ENCODE measurements at regions not wholly inside any gene's neighbourhood (a gene's known extent, or its start where the extent isn't known, plus 50 kb on each side); places are given as distances from the start of the nearest gene placed in this dataset.

DNA sequence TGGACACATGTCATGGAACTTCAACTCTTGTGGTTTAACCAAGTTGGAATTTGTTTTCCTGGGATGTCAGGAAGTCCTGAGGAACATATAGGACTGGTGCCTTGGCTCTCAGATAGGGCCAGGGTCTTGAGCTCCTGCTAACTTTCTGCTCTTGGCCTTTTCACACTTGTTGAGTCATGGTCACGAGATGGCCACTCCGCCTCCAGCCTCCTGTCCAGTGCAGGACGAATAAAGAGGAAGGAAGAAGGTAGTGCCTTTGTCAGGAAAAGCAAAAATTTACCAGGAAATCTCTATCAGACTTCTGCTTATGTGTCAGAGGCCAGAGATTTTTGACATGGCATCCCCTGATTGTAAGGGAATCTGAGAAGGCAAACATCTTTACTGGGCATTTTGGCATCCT, 89.1 kb upstream of the ARHGAP20 start:
- Histone ChIP-seq H3K4me1 (ENCODE audit: control insufficient read depth in 1 of 2, insufficient read depth in 2 of 2, low read length in 2 of 2) (no peaks in the 10 kb centered on the region), H2BK5ac (ENCODE audit: low read depth, low read length, poor library complexity) (no peak overlapping the region), H3K9ac (ENCODE audit: low read length) (no peak overlapping the region), H3K14ac (ENCODE audit: low read length) (no peak overlapping the region), H2BK120ac (ENCODE audit: insufficient read depth, low read length, poor library complexity) (no peak overlapping the region), H2AFZ (ENCODE audit: insufficient read depth, low read length, poor library complexity) (no peak overlapping the region), H3K79me2 (ENCODE audit: control insufficient read depth, insufficient read depth, low read length, poor library complexity) (no peaks in the 10 kb centered on the region), H3K18ac (ENCODE audit: low read length) (no peak overlapping the region), H3K27me3 (ENCODE audit: insufficient read depth, low read length) (no peaks in the 10 kb centered on the region), H4K91ac (ENCODE audit: low read depth, low read length) (no peak overlapping the region), H3K36me3 (ENCODE audit: control insufficient read depth in 1 of 2, insufficient read depth in 2 of 2, low read length in 2 of 2) (no peaks in the 10 kb centered on the region), H3K9me3 (ENCODE audit: insufficient read depth, low read depth, low read length) (peaks cover 2% of the 10 kb centered on the region), H4K8ac (ENCODE audit: low read depth, low read length) (no peak overlapping the region), H3K4me2 (ENCODE audit: low read length) (no peak overlapping the region), H3K4me3 (ENCODE audit: low read depth, low read length) (no peak overlapping the region), H3K23ac (ENCODE audit: low read length) (no peak overlapping the region), H2AK5ac (ENCODE audit: low read length) (no peak overlapping the region), H4K12ac (ENCODE audit: low read depth, low read length) (no peak overlapping the region), H3K4ac (ENCODE audit: low read depth, low read length) (no peak overlapping the region), H2BK12ac (ENCODE audit: low read length) (no peak overlapping the region), H3K79me1 (ENCODE audit: low read length) (no peaks in the 10 kb centered on the region), H3K27ac (ENCODE audit: low read depth, low read length) (no peak overlapping the region)
- no CpG with 5 or more reads among the region's 3 CpGs for WGBS (ENCODE audit: extremely low coverage, insufficient coverage, insufficient read length)
- DNase-seq = peak in 1 of 2 donors; percentile 28

- Histone ChIP-seq H2BK120ac (ENCODE audit: insufficient read depth, low read length, poor library complexity) (no peak overlapping the region), H3K4me2 (ENCODE audit: low read length) (no peak overlapping the region), H3K79me2 (ENCODE audit: control insufficient read depth, insufficient read depth, low read length, poor library complexity) (no peaks in the 10 kb centered on the region), H3K4me1 (ENCODE audit: control insufficient read depth in 1 of 2, insufficient read depth in 2 of 2, low read length in 2 of 2) (no peaks in the 10 kb centered on the region), H3K4ac (ENCODE audit: low read depth, low read length) (no peak overlapping the region), H4K12ac (ENCODE audit: low read depth, low read length) (no peak overlapping the region), H2AK5ac (ENCODE audit: low read length) (no peak overlapping the region), H2AFZ (ENCODE audit: insufficient read depth, low read length, poor library complexity) (no peak overlapping the region), H3K36me3 (ENCODE audit: control insufficient read depth in 1 of 2, insufficient read depth in 2 of 2, low read length in 2 of 2) (no peaks in the 10 kb centered on the region), H3K27ac (ENCODE audit: low read depth, low read length) (no peak overlapping the region), H3K27me3 (ENCODE audit: insufficient read depth, low read length) (no peaks in the 10 kb centered on the region), H3K4me3 (ENCODE audit: low read depth, low read length) (no peak overlapping the region), H3K14ac (ENCODE audit: low read length) (no peak overlapping the region), H2BK5ac (ENCODE audit: low read depth, low read length, poor library complexity) (no peak overlapping the region), H3K18ac (ENCODE audit: low read length) (no peak overlapping the region), H4K91ac (ENCODE audit: low read depth, low read length) (no peak overlapping the region), H4K8ac (ENCODE audit: low read depth, low read length) (no peak overlapping the region), H3K23ac (ENCODE audit: low read length) (no peak overlapping the region), H3K9ac (ENCODE audit: low read length) (no peak overlapping the region), H3K79me1 (ENCODE audit: low read length) (no peaks in the 10 kb centered on the region), H2BK12ac (ENCODE audit: low read length) (no peak overlapping the region), H3K9me3 (ENCODE audit: insufficient read depth, low read depth, low read length) (peaks cover 2% of the 10 kb centered on the region)
- no CpG with 5 or more reads among the region's 6 CpGs for WGBS (ENCODE audit: extremely low coverage, insufficient coverage, insufficient read length)
- DNase-seq = no peak
These were observed 86.1 kb upstream of the ARHGAP20 start for GRCh38 chr11:110798201-110798900.

- Histone ChIP-seq H2BK5ac (ENCODE audit: low read depth, low read length, poor library complexity) (no peak overlapping the region), H3K4me1 (ENCODE audit: control insufficient read depth in 1 of 2, insufficient read depth in 2 of 2, low read length in 2 of 2) (peaks cover 0 to 3% of the 10 kb centered on the region in 2 experiments), H4K8ac (ENCODE audit: low read depth, low read length) (no peak overlapping the region), H3K14ac (ENCODE audit: low read length) (no peak overlapping the region), H4K91ac (ENCODE audit: low read depth, low read length) (no peak overlapping the region), H3K4me2 (ENCODE audit: low read length) (no peak overlapping the region), H3K18ac (ENCODE audit: low read length) (no peak overlapping the region), H3K9ac (ENCODE audit: low read length) (no peak overlapping the region), H4K12ac (ENCODE audit: low read depth, low read length) (no peak overlapping the region), H3K79me1 (ENCODE audit: low read length) (no peaks in the 10 kb centered on the region), H3K27me3 (ENCODE audit: insufficient read depth, low read length) (no peaks in the 10 kb centered on the region), H2AK5ac (ENCODE audit: low read length) (no peak overlapping the region), H3K4ac (ENCODE audit: low read depth, low read length) (no peak overlapping the region), H3K27ac (ENCODE audit: low read depth, low read length) (no peak overlapping the region), H2BK12ac (ENCODE audit: low read length) (no peak overlapping the region), H3K9me3 (ENCODE audit: insufficient read depth, low read depth, low read length) (peaks cover 2% of the 10 kb centered on the region), H3K23ac (ENCODE audit: low read length) (no peak overlapping the region), H2AFZ (ENCODE audit: insufficient read depth, low read length, poor library complexity) (no peak overlapping the region), H2BK120ac (ENCODE audit: insufficient read depth, low read length, poor library complexity) (no peak overlapping the region), H3K79me2 (ENCODE audit: control insufficient read depth, insufficient read depth, low read length, poor library complexity) (no peaks in the 10 kb centered on the region), H3K4me3 (ENCODE audit: low read depth, low read length) (no peak overlapping the region), H3K36me3 (ENCODE audit: control insufficient read depth in 1 of 2, insufficient read depth in 2 of 2, low read length in 2 of 2) (no peaks in the 10 kb centered on the region)
- DNase-seq = peak in 1 of 2 donors; percentile 41
- WGBS (ENCODE audit: extremely low coverage, insufficient coverage, insufficient read length) = no CpG with 5 or more reads among the region's 3 CpGs
These were observed 85.2 kb upstream of the ARHGAP20 start for GRCh38 chr11:110797453-110797852.

DNA sequence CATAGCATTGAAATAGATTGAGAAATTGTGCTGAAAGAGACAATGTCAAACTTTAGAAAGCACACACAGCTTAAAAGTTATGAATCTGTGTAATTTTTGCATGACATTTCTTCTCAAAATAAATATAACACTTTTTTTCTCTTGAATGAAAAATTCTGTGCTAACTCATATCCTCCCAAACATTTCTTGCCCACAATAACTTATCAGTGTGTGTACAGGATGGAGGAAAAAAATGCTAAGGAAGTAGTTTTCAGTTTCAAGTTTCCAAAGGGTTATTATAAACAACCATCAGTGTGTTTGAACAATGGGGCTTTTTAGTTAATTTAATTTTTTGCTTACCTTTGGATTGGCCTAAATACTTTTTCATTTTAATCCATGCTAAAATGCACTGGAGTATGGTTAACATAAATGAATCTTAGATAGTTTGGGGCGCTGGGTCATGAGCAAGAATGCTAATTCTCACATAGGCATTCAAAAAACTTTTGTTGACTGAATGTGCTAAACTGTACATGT, 82.9 kb upstream of the ARHGAP20 start:
- Histone ChIP-seq H3K27ac (ENCODE audit: low read depth, low read length) (no peak overlapping the region), H3K36me3 (ENCODE audit: control insufficient read depth in 1 of 2, insufficient read depth in 2 of 2, low read length in 2 of 2) (no peaks in the 10 kb centered on the region), H4K12ac (ENCODE audit: low read depth, low read length) (no peak overlapping the region), H2BK12ac (ENCODE audit: low read length) (no peak overlapping the region), H2AK5ac (ENCODE audit: low read length) (no peak overlapping the region), H3K79me2 (ENCODE audit: control insufficient read depth, insufficient read depth, low read length, poor library complexity) (no peaks in the 10 kb centered on the region), H3K4me2 (ENCODE audit: low read length) (no peak overlapping the region), H3K79me1 (ENCODE audit: low read length) (no peaks in the 10 kb centered on the region), H3K18ac (ENCODE audit: low read length) (no peak overlapping the region), H3K23ac (ENCODE audit: low read length) (no peak overlapping the region), H2BK5ac (ENCODE audit: low read depth, low read length, poor library complexity) (no peak overlapping the region), H3K9ac (ENCODE audit: low read length) (no peak overlapping the region), H2AFZ (ENCODE audit: insufficient read depth, low read length, poor library complexity) (no peak overlapping the region), H2BK120ac (ENCODE audit: insufficient read depth, low read length, poor library complexity) (no peak overlapping the region), H3K27me3 (ENCODE audit: insufficient read depth, low read length) (no peaks in the 10 kb centered on the region), H4K91ac (ENCODE audit: low read depth, low read length) (no peak overlapping the region), H4K8ac (ENCODE audit: low read depth, low read length) (no peak overlapping the region), H3K4ac (ENCODE audit: low read depth, low read length) (no peak overlapping the region), H3K4me3 (ENCODE audit: low read depth, low read length) (no peak overlapping the region), H3K9me3 (ENCODE audit: insufficient read depth, low read depth, low read length) (peaks cover 2% of the 10 kb centered on the region), H3K14ac (ENCODE audit: low read length) (no peak overlapping the region), H3K4me1 (ENCODE audit: control insufficient read depth in 1 of 2, insufficient read depth in 2 of 2, low read length in 2 of 2) (peaks cover 0 to 3% of the 10 kb centered on the region in 2 experiments)
- no CpG with 5 or more reads among the region's 1 CpG for WGBS (ENCODE audit: extremely low coverage, insufficient coverage, insufficient read length)
- DNase-seq = no peak
